Activated T-cell treated with anti-CD3 and anti-CD28 coated beads, Interleukin-2, amount 50 U/mL, for 48 hours (primary cell): ENCODE measurements at regions not wholly inside any gene's neighbourhood (a gene's known extent, or its start where the extent isn't known, plus 50 kb on each side); places are given as distances from the start of the nearest gene placed in this dataset.
A peak's percentile ranks its signal among the peaks of the same experiment; 100 is the strongest.

Source experiments
- DNase-seq, 2 experiments: peaks; one replicate each; pipeline ENCODE4 v3.0.0-alpha.2; 2020

- DNase-seq: no peak
Measured at GRCh38 chr2:121086450-121086849, 198.6 kb downstream of the TFCP2L1 start.

DNA sequence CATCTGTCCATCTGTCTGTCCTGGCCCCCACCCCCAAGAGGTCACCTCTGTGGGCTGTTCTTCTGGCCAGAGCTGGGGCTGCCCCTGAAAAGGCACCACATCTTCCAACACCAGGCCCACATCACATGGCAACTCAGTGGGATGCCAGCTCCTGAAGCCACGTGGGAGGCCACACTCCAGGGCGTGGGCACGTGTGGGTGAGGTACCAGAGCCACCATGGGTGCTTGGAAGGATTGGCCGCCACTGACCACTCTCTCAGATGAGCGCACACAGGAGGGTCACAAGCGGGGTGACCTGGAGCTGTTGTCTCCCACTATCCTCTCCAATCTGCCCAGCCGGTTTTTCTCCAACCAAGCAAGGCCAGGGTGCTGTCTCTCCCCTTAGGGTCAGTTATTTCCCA is 197.9 kb downstream of the TFCP2L1 start:
- no peak for DNase-seq

DNA sequence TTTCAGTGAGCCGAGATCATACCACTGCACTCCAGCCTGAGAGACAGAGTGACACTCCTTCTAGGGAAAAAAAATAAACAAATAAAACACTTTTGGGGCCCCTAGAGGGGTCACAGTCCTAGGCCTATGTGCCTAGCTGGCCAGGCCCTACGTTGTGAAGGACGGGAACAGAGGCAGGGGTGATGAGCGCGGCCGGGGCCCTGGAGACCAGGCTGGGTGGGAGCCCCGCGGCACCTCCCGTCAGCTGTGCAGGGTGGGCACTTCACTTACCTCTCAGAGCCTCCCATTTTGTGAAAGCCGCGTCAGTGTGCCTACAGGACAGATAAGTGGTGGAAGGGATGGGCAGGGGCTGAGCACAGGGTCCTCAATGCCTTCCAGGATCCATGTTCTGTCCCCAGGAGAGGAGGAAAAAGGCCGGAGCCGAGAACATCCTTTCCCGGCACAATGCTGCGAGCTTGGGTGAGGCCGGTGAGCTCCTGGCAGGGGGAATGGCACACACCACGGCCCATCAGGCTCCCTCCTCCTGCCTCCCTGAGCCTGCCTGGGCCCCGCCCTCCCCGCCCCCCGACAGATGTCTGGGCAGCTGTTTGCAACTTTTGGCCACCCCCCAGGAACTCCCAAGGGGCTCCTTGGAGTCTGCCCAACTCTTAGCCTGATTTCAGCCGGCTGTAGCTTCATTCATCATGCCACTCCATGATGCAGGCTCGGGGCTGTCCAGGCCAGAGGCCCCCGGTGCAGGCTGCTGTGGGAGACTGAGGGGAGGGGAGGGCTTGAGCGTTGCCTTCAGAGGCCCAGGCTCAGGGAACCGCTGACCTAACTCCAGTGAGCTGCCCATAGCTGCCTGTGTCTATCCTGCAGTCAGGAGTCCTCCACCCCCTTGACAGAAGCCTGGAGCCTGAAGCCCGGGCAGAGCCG is 196.5 kb downstream of the TFCP2L1 start:
- no peak for DNase-seq

GRCh38 chr2:121089166-121089510 is 195.9 kb downstream of the TFCP2L1 start:
- no peak for DNase-seq

- DNase-seq: no peak
Measured at GRCh38 chr2:121090088-121090715, 194.8 kb downstream of the TFCP2L1 start.

DNA sequence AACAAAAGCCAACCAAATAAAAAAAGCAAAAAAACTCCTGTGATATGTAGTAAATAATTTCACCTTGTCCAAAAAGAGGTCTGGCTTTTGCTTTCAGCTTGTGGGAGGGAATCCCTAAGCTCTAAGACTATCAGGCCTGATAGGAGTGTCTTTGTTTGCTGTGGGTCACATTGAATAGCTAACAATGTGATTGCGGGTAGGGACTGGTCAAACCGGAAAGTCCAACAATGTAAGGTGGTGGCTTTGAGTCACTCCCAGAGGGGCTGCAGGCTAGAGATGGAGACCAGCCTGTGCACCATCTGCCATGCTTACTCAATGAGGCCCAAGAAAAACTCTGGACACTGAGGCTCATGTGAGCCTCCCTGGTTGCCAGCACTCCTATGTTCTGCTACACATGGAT is 192.9 kb downstream of the TFCP2L1 start:
- DNase-seq: no peak

GRCh38 chr2:121093692-121094091 is 191.3 kb downstream of the TFCP2L1 start:
- no peak for DNase-seq

- DNase-seq: no peak
Measured at GRCh38 chr2:121094101-121094500, 190.9 kb downstream of the TFCP2L1 start.

- DNase-seq: no peak
Measured at GRCh38 chr2:121094845-121095244, 190.2 kb downstream of the TFCP2L1 start.

- DNase-seq: peak; percentile 34 to 41
Measured at GRCh38 chr2:121095257-121096080, 189.5 kb downstream of the TFCP2L1 start.

- no peak for DNase-seq
Measured at GRCh38 chr2:121096611-121097010, 188.4 kb downstream of the TFCP2L1 start.

DNA sequence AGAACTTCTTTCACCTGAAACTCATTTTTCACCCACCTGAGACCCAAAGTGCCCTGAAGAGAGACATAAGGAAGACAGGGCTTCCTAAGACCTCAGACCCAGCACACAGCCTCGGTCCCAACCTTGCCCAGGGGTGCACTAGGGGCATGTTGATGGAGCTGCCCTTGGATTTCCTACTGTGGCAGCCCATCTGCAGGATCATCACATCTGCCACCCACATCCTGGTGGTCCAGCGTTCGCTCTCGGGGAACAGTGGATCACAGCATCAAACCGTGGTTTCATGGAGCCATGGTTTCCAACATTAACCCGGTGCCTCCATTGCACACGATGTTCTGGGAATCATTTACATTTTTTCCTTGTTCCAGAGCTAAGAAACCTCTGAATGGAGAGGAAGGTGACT is 186.4 kb downstream of the TFCP2L1 start:
- no peak for DNase-seq

DNA sequence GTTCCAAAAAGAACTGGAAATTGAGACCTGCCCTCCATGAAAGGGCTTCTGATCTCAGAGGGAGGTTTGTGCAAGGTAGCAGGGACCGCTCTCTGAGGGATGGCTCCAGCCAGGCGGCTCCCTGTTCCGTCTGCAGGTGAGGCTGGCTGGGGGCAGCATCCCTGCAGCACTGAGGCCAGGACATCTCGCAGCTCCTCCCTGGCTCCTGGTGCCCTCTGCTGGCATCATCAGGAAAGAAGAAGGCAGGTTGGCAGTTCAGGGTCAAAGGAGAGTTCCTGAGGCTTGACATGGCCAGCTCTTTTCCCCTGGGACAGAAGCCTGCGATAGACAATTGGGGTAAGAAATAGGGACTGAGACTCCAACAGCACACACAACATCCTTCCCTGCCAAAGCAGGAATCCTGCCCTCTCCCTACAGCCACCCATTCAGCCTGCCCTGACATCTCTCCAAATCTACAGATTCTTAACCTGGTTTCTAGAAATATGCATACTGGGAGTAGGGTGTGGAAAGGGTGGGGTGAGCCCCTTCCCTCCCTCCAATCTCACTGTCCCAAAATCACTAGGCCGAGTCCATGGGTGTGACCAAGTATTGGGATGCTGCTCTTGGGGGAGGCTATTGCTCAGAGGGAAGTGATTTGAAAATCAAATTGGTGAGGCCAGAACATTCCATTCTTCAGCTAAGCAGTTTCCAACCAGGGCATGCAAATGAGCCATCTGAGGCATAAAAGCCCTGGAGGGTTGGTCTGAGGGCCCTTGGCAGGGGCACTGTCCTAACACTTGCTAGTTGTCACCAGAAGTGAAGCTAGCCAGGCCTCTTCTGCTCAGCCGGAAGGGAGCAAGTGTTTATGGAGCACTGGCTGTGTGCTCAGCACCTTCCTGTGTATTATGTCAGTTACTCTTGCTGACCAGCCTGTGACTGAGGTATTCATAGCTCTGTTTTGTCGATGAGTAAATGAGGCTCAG is 185.4 kb downstream of the TFCP2L1 start:
- no peak for DNase-seq

- DNase-seq: no peak
Measured at GRCh38 chr2:121101093-121101715, 183.8 kb downstream of the TFCP2L1 start.

DNA sequence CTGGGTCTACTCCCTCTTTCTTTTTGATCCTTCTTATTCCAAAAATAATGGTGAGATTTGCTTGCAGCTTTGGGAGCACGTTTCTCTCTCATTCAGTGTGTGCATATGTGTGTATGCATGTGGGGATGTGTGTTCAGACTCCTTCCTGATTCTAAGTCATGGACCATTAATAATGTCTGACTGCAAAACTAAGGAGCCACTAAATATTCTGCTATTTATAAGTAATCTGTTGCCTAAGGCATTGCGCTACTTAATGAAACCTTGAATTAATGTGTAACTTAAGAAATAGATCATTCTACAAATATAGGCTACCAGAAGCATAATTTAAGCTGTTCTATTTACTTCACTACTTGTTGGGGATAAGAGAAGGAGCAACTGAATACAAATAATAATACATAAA is 182.1 kb downstream of the TFCP2L1 start:
- no peak for DNase-seq

GRCh38 chr2:121103960-121104359 is 181.0 kb downstream of the TFCP2L1 start:
- no peak for DNase-seq

- no peak for DNase-seq
Measured at GRCh38 chr2:121104721-121105141, 180.3 kb downstream of the TFCP2L1 start.

DNA sequence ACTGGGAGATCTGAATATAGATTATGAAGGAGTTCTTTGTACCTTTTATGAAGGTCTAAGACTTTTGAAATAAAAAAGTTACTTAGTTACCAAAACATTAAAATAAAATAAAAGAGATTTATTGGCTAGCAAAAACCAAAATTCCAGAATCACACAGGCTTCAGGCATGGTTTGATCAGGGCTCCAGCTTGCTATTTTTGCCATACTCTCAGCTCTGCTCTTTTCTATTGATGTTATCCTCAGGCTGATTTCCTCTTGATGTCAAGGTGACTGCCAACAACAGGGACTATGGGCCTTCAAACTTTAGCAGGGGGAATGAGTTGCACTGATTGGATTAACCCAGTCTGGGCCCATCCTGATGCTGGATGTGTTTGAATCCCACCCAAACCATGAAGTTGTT is 174.1 kb downstream of the TFCP2L1 start:
- no peak for DNase-seq

- DNase-seq: no peak
Measured at GRCh38 chr2:121118951-121119350, 166.1 kb downstream of the TFCP2L1 start.

DNA sequence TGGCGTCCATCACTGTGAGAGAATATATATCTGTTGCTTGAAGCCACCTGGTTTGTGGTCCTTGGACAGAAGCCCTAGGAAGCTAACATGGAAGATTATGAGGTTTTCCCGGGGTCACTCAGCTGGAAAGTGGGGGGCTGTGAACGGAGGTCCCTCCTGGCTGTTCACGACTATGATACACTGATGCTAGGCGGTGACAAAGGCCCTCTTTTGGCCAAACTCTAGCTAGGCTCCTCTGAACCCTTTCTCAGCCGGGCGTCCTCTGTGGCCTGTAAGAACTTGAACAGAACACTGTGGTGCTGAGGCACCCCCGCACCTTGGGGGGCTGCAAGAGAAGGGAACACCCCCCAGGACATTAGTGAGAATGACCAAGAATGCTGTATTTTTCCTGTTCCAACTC is 164.6 kb downstream of the TFCP2L1 start:
- no peak for DNase-seq

- no peak for DNase-seq
Measured at GRCh38 chr2:121120991-121121390, 164.0 kb downstream of the TFCP2L1 start.

DNA sequence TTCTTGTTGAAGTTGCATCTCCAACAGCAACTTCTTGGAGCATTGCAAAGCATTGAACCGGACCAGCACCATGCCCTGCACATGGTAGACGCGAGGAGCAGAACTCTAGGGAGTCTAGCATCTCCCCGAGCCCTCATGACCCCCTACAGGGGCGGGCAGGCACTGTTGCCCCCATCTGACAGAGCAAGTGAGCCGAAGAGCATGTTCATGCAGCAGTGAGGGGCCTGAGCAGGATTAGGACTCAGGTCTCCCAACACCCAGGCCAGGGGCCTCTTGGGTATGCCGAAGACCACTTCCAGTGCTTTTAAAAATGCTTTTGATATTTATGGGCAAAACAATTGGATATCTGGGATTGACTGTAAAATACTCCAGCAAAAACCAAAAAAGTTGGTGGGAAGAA is 163.3 kb downstream of the TFCP2L1 start:
- no peak for DNase-seq
